Mammary epithelial cell (primary cell): ENCODE measurements at regions not wholly inside any gene's neighbourhood (a gene's known extent, or its start where the extent isn't known, plus 50 kb on each side); places are given as distances from the start of the nearest gene placed in this dataset.

Source experiments
- EZH2 ChIP-seq: IDR thresholded peaks from 2 replicates; pipeline ENCODE4 v1.6.1; 2012; ENCODE audit warnings: low read length, inconsistent platforms, borderline replicate concordance
- TF ChIP-seq, protein P1 (sequence below), 2 donors: IDR thresholded peaks in 1 of 2; conservative IDR thresholded peaks in 1 of 2; 2 replicates each; pipeline ENCODE4 v1.5.1; 2011 to 2012; ENCODE audit warnings: inconsistent platforms in 2 of 2, low read length in 2 of 2, mild to moderate bottlenecking in 2 of 2, control low read depth in 1 of 2, low read depth in 1 of 2; ENCODE audit not compliant: insufficient read depth in 1 of 2; ENCODE audit errors: extremely low read depth in 1 of 2

DNA sequence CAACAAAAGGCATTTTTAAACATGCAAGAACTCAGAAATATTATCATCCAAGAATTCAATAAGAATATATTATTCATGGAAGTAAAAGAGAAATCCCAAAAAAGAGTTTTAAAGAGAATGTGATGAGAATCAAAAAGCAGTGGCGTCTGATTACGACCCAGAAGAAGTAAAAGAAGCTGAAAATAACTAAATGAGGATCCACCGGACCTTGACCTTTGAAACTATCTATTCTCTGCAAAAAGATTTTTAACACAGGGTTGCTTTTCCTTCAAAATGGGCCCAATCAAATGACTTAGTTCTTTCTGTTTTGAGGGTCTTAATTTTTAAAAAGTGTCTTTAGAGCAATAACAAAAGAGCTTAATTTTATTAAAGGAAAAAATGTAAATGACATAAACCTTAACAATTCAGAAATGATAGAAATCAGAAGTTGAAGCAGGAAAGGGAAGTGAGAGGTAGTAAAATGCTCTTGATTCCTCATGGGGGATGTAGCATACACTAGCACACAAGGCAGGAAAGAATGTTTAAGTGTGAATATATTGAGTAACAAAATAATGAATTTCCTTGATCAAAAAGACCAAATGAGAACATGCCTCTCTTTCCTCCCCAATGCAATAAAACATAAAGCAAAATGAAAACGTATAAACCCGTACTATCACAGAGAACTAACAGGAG lies 223.1 kb upstream of the PRDM1 start:
- TF ChIP-seq, protein P1, sequence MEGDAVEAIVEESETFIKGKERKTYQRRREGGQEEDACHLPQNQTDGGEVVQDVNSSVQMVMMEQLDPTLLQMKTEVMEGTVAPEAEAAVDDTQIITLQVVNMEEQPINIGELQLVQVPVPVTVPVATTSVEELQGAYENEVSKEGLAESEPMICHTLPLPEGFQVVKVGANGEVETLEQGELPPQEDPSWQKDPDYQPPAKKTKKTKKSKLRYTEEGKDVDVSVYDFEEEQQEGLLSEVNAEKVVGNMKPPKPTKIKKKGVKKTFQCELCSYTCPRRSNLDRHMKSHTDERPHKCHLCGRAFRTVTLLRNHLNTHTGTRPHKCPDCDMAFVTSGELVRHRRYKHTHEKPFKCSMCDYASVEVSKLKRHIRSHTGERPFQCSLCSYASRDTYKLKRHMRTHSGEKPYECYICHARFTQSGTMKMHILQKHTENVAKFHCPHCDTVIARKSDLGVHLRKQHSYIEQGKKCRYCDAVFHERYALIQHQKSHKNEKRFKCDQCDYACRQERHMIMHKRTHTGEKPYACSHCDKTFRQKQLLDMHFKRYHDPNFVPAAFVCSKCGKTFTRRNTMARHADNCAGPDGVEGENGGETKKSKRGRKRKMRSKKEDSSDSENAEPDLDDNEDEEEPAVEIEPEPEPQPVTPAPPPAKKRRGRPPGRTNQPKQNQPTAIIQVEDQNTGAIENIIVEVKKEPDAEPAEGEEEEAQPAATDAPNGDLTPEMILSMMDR (conservative IDR thresholded peaks at IDR 0.05 in 1 of 2, IDR thresholded peaks at IDR 0.05 in 1 of 2; ENCODE audit: extremely low read depth in 1 of 2, insufficient read depth in 1 of 2, low read depth in 1 of 2, low read length in 2 of 2): no peak
- TF ChIP-seq EZH2: no peak
